OCI-LY1 (cell line): ENCODE measurements at regions not wholly inside any gene's neighbourhood (a gene's known extent, or its start where the extent isn't known, plus 50 kb on each side); places are given as distances from the start of the nearest gene placed in this dataset.
"Not testable (repeated sequence)": the region's sequence is repeated elsewhere in the genome, so short reads cannot be mapped to it uniquely, and the experiment has no call there.

Experiments
- CTCF ChIP-seq: fragments of 200-600 bp; sonication (generic), shearing (Covaris generic); IDR thresholded peaks from 2 replicates; pipeline ENCODE4 v1.5.1; 2017; ENCODE audit warnings: mild to moderate bottlenecking, antibody characterized with exemption, low read length, moderate library complexity, mixed read lengths
- EZH2 ChIP-seq: fragments of 200-600 bp; sonication (generic), shearing (Covaris generic); IDR thresholded peaks from 2 replicates; pipeline ENCODE4 v1.8.0; 2017; ENCODE audit warnings: borderline replicate concordance, mixed run types, mild to moderate bottlenecking, antibody characterized with exemption, low read length, moderate library complexity, mixed read lengths

DNA sequence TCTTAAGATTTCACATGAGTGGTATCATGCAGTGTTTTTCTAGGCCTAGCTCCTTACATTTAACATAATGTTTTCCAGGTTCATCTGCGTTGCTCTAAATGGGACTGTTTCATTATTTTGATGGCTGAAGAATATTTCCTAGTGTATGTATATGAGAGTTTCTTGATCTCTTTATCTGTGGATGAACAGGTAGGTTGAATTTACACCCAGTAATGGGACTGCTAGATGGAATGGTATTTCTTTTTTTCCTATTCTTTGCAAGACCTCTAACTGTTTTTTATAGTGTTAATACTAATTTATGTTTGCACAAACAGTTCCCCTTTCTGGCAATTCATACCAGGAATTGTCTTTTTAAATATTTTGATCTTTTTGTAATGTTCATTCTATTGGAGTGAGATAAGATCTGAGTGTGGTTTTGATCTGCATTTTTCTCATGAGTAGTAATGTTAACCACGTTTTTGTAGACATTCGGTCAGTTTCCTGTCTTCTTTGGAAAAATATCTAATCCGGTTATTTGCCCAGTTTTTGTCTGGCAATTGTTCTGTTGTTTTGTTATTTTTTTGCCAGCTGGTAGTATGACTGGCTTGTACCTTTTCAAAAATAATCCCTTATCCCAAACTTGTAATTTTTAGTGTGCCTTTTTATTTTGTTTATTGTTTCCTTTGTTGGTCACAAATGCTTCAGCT is 157.1 kb downstream of the CCDC74A start:
- TF ChIP-seq CTCF, EZH2: not testable (repeated sequence)
